Urothelium cell line (cell line): ENCODE measurements at regions not wholly inside any gene's neighbourhood (a gene's known extent, or its start where the extent isn't known, plus 50 kb on each side); places are given as distances from the start of the nearest gene placed in this dataset.
"Not testable (repeated sequence)": the region's sequence is repeated elsewhere in the genome, so short reads cannot be mapped to it uniquely, and the experiment has no call there.

Experiments
- DNase-seq: peaks from one replicate; pipeline ENCODE4 v3.0.0; 2011; ENCODE audit warnings: low spot score, mixed read lengths
- FAIRE-seq: peaks from 2 replicates; lab custom pipeline; 2011; peaks lifted over from hg19 to GRCh38; lab: Jason Lieb, UNC

- no peak for DNase-seq
- no peak for FAIRE-seq
Measured at GRCh38 chr17:27944546-27945332, 51.6 kb upstream of the LYRM9 start.

GRCh38 chr17:27945333-27945616 is 52.1 kb upstream of the LYRM9 start:
- DNase-seq, result no peak
- no peak for FAIRE-seq

- no peak for FAIRE-seq
Measured at GRCh38 chr17:27945953-27946352, 52.8 kb upstream of the LYRM9 start.

GRCh38 chr17:27946513-27946912 is 53.3 kb upstream of the LYRM9 start:
- FAIRE-seq, result no peak
- no peak for DNase-seq

More at GRCh38 chr17:27945953-27946352, 52.8 kb upstream of the LYRM9 start:
- no peak for DNase-seq

GRCh38 chr17:27947005-27947406 is 53.8 kb upstream of the LYRM9 start:
- FAIRE-seq, result no peak

GRCh38 chr17:27949304-27949703 is 56.1 kb upstream of the LYRM9 start:
- no peak for FAIRE-seq
- DNase-seq, result no peak

More at GRCh38 chr17:27947005-27947406, 53.8 kb upstream of the LYRM9 start:
- no peak for DNase-seq

- DNase-seq, FAIRE-seq: not testable (repeated sequence)
Measured at GRCh38 chr17:27950225-27950624, 57.1 kb upstream of the LYRM9 start.

- no peak for FAIRE-seq
- DNase-seq, result no peak
Measured at GRCh38 chr17:27950995-27951394, 57.8 kb upstream of the LYRM9 start.

GRCh38 chr17:27951872-27952271 is 58.7 kb upstream of the LYRM9 start:
- DNase-seq (no peak), FAIRE-seq (no peak)

GRCh38 chr17:27952366-27952765 is 59.2 kb upstream of the LYRM9 start:
- FAIRE-seq, result no peak
- no peak for DNase-seq

- DNase-seq (no peak), FAIRE-seq (no peak)
Measured at GRCh38 chr17:27954548-27955495, 61.7 kb upstream of the LYRM9 start.

- DNase-seq (no peak), FAIRE-seq (no peak)
Measured at GRCh38 chr17:27956601-27957445, 63.7 kb upstream of the LYRM9 start.

GRCh38 chr17:27957446-27957793 is 64.3 kb upstream of the LYRM9 start:
- FAIRE-seq, result not testable (repeated sequence)

GRCh38 chr17:27958708-27959381 is 65.7 kb upstream of the LYRM9 start:
- FAIRE-seq, result no peak
- no peak for DNase-seq

More at GRCh38 chr17:27957446-27957793, 64.3 kb upstream of the LYRM9 start:
- DNase-seq, result not testable (repeated sequence)

GRCh38 chr17:27959382-27959709 is 66.2 kb upstream of the LYRM9 start:
- DNase-seq (no peak), FAIRE-seq (no peak)

GRCh38 chr17:27960183-27960849 is 67.2 kb upstream of the LYRM9 start:
- DNase-seq (no peak), FAIRE-seq (no peak)

GRCh38 chr17:27962581-27962980 is 69.4 kb upstream of the LYRM9 start:
- not testable (repeated sequence) for FAIRE-seq

GRCh38 chr17:27965224-27965623 is 72.1 kb upstream of the LYRM9 start:
- no peak for FAIRE-seq
- DNase-seq, result no peak

More at GRCh38 chr17:27962581-27962980, 69.4 kb upstream of the LYRM9 start:
- not testable (repeated sequence) for DNase-seq

- no peak for DNase-seq
- FAIRE-seq, result no peak
Measured at GRCh38 chr17:27968206-27968732, 74.2 kb upstream of the NLK start.

- FAIRE-seq (no peak), DNase-seq (no peak)
Measured at GRCh38 chr17:27970587-27970986, 71.9 kb upstream of the NLK start.
